Activated CD8-positive, alpha-beta memory T cell treated with anti-CD3 and anti-CD28 coated beads, Interleukin-2, amount 10 ng/mL, durations not matched to agents 7 days and 5 days (primary cell): ENCODE measurements at regions not wholly inside any gene's neighbourhood (a gene's known extent, or its start where the extent isn't known, plus 50 kb on each side); places are given as distances from the start of the nearest gene placed in this dataset.

Experiments
- ATAC-seq: fragments of 150-1000 bp; cut with Tn5 transposase; one replicate; pipeline ENCODE4 v1.10.0; 2021; ENCODE audit warnings: moderate library complexity
- CTCF ChIA-PET: fragments of 350-600 bp; sonication (Branson Sonifier 250); formaldehyde crosslinking; loops from one replicate; lab custom pipeline; 2021; ENCODE audit warnings: antibody characterized with exemption; lab: Charles Lee
- DNase-seq: peaks from one replicate; pipeline ENCODE4 v3.0.0-alpha.2; 2020
- H3K27ac Mint-ChIP-seq: one replicate; pipeline ENCODE4 v1.8.0; 2021; ENCODE audit warnings: mild to moderate bottlenecking, mixed read lengths
- H3K27me3 Mint-ChIP-seq: one replicate; pipeline ENCODE4 v1.8.0; 2021; ENCODE audit warnings: mixed read lengths
- H3K36me3 Mint-ChIP-seq: one replicate; pipeline ENCODE4 v1.8.0; 2021; ENCODE audit warnings: mild to moderate bottlenecking, mixed read lengths
- H3K4me1 Mint-ChIP-seq: one replicate; pipeline ENCODE4 v1.8.0; 2021; ENCODE audit warnings: mixed read lengths
- H3K4me3 Mint-ChIP-seq: one replicate; pipeline ENCODE4 v1.8.0; 2021; ENCODE audit warnings: mild to moderate bottlenecking, moderate library complexity, mixed read lengths
- H3K9me3 Mint-ChIP-seq: one replicate; pipeline ENCODE4 v1.8.0; 2022; ENCODE audit warnings: low read depth, mixed read lengths

DNA sequence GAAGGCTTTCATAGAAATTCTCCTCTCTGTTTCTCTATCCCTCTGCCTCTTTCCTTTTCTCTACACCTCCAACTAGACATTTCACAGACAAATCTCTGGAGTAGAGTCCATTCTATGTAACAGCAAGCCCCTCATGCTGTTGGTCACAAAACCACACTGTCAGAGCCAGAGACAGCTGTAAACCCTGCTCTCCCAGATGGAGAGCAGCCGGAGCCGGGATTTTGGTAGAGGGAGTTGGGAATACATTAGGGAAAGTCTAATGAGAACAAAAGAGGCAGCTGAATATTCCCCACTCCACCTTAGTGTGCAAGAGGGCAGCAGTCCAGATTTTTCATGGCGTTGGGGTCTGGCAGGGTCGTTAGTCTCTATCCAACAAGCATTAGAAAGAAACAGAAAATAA lies 68.3 kb upstream of the EDN1 start:
- no peaks in the 10 kb centered on the region for H3K9me3 Mint-ChIP-seq
- H3K27ac Mint-ChIP-seq: no peak overlapping the region
- CTCF ChIA-PET: no interaction called here
- H3K4me1 Mint-ChIP-seq: no peaks in the 10 kb centered on the region
- no peak overlapping the region for H3K4me3 Mint-ChIP-seq
- peaks cover 7% of the 10 kb centered on the region for H3K27me3 Mint-ChIP-seq
- H3K36me3 Mint-ChIP-seq: no peaks in the 10 kb centered on the region
- DNase-seq (no peak), ATAC-seq (no peak)

DNA sequence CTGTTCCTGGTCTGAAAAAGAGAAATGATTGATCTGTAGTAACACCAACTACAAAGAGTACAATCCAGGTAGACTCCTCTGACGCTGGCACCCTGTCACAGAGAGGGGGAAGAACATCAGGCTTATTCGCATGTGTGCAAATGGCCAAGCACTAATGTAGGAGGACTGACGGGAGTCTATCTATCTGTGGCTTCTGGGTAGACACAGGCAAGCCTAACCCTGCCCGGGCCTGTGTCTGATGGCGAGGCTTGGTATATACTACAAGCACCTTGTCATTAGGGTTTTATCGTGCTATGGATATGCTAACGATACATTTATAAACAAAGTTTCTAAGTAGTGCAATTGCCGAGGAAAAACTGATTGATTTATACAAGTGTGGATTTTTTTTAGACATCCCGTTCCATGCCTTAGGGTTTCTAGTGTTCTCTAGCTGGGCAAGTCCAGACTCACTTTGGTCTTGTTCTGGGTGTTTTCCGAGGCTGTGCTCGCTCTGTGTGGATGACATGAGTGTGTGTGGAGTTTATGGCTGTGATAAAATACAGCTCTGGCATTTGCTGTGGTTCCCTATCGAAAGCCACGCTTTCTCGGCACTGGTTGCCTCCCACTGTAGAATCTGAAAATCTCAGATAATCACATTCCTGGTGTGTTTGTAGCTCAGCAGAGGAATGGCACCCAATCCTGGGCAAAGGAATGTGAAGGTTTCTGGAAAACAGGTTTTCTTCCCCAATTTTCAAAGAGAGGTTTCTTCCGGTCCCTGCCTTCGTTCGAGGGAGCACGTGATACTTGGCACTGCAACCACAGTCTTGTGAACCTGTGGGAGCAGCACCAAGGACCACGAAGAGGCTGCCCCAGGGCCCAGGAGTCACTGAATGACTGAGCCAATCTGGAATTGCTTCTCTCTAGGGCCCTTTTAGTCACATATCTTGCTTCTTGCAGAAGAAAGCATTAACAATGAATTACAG lies 67.5 kb upstream of the EDN1 start:
- Mint-ChIP-seq H3K27me3 (peaks cover 9% of the 10 kb centered on the region), H3K36me3 (no peaks in the 10 kb centered on the region), H3K4me1 (no peaks in the 10 kb centered on the region), H3K27ac (no peak overlapping the region), H3K4me3 (no peak overlapping the region), H3K9me3 (no peaks in the 10 kb centered on the region)
- DNase-seq (no peak), ATAC-seq (no peak)
- CTCF ChIA-PET: no interaction called here

- CTCF ChIA-PET: no interaction called here
- no peak for DNase-seq
- H3K9me3 Mint-ChIP-seq: no peaks in the 10 kb centered on the region
- H3K27me3 Mint-ChIP-seq: peaks cover 9% of the 10 kb centered on the region
- no peak overlapping the region for H3K27ac Mint-ChIP-seq
- no peaks in the 10 kb centered on the region for H3K36me3 Mint-ChIP-seq
- ATAC-seq: no peak
- no peaks in the 10 kb centered on the region for H3K4me1 Mint-ChIP-seq
- H3K4me3 Mint-ChIP-seq: no peak overlapping the region
Measured at GRCh38 chr6:12223383-12223782, 66.8 kb upstream of the EDN1 start.

DNA sequence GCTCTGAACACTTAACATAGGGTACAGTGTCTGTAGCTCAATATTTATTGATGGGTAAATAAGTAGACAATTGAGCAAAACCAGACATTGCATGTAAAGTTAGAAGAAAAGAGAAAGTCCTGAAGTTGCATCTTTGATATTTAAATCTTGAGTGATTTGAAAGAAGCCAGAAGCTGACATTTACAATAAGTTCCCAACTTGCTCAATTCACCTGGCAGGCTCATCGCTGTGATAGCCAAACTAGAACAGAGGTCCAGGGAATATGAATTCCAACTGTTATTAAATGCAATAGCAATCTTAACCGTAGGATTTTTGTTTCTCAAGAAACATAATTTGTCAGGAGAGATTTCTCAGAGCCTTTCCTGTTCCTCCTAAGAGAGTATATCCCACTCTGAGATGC lies 65.9 kb upstream of the EDN1 start:
- Mint-ChIP-seq H3K36me3 (no peaks in the 10 kb centered on the region), H3K27ac (no peak overlapping the region)

GRCh38 chr6:12228447-12229146 lies 61.6 kb upstream of the EDN1 start:
- DNase-seq (no peak), ATAC-seq (no peak)
- H3K4me3 Mint-ChIP-seq: no peak overlapping the region
- CTCF ChIA-PET: no interaction called here
- peaks cover 3% of the 10 kb centered on the region for H3K36me3 Mint-ChIP-seq
- H3K4me1 Mint-ChIP-seq: peaks cover 15% of the 10 kb centered on the region
- peaks cover 4% of the 10 kb centered on the region for H3K9me3 Mint-ChIP-seq
- no peak overlapping the region for H3K27ac Mint-ChIP-seq
- H3K27me3 Mint-ChIP-seq: peaks cover 5% of the 10 kb centered on the region

More for the DNA sequence above, 65.9 kb upstream of the EDN1 start:
- no peak for DNase-seq
- H3K27me3 Mint-ChIP-seq: peaks cover 9% of the 10 kb centered on the region
- no peaks in the 10 kb centered on the region for H3K9me3 Mint-ChIP-seq
- H3K4me3 Mint-ChIP-seq: no peak overlapping the region
- CTCF ChIA-PET: no interaction called here
- H3K4me1 Mint-ChIP-seq: no peaks in the 10 kb centered on the region
- no peak for ATAC-seq

DNA sequence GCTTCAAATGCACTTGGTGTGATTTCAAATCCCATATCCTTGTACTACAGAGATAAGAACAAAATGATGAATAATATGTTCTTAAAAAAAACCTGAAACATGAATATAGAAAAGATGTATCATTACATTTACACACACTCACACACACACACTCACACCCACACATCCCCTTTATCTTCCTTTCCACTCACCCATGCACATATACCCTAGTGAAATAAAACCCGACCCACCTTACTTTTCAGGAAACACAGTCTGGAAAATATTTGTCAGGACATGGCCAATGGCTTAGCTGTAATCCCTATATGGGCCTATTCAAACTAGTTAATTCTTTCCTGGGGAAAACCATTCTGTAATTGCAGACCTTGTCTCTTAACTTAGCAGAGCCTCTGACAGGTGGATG lies 60.8 kb upstream of the EDN1 start:
- CTCF ChIA-PET: no interaction called here
- H3K9me3 Mint-ChIP-seq: peaks cover 4% of the 10 kb centered on the region
- peaks cover 5% of the 10 kb centered on the region for H3K27me3 Mint-ChIP-seq
- ATAC-seq: no peak
- H3K4me3 Mint-ChIP-seq: no peak overlapping the region
- H3K4me1 Mint-ChIP-seq: peaks cover 22% of the 10 kb centered on the region
- no peak overlapping the region for H3K27ac Mint-ChIP-seq
- peaks cover 3% of the 10 kb centered on the region for H3K36me3 Mint-ChIP-seq
- no peak for DNase-seq

DNA sequence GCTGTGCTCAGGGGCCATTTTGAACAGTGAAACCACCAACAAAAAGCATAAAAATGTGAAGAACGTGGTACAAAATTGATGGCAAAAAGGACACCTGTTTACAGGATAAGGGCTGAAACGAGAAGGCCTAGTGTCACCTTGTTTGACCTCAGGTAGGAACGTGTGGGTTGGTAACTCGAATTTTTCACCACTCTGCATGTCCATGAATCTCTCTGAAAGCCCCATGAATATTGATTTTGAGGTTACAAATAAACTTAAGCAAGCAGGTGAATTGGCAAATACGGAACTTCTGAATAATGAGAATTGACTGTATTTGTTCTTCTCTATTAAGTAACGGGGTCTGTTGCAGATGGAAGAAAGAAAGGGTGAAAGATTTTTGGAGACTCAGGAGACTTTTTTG lies 59.6 kb upstream of the EDN1 start:
- Mint-ChIP-seq H3K4me1 (peaks cover 25% of the 10 kb centered on the region), H3K27me3 (peaks cover 5% of the 10 kb centered on the region), H3K4me3 (no peak overlapping the region), H3K36me3 (peaks cover 3% of the 10 kb centered on the region), H3K27ac (no peak overlapping the region), H3K9me3 (peaks cover 4% of the 10 kb centered on the region)
- DNase-seq (no peak), ATAC-seq (no peak)
- CTCF ChIA-PET: no interaction called here

- H3K36me3 Mint-ChIP-seq: peaks cover 3% of the 10 kb centered on the region
- peak; percentile 47 for DNase-seq
- CTCF ChIA-PET: interaction anchor here (1.1 to 2.4 kb wide), 7 partner anchors 13 to 577 kb away, joined by 3 to 17 read pairs (median 8); partner anchors contain the start of gene EDN1
- peak overlapping the region; percentile 76 for H3K27ac Mint-ChIP-seq
- H3K4me1 Mint-ChIP-seq: peaks cover 26% of the 10 kb centered on the region
- H3K9me3 Mint-ChIP-seq: peaks cover 4% of the 10 kb centered on the region
- peak overlapping the region; percentile 22 for H3K4me3 Mint-ChIP-seq
- ATAC-seq: peak; percentile 54
- peaks cover under 1% of the 10 kb centered on the region for H3K27me3 Mint-ChIP-seq
Measured at GRCh38 chr6:12232339-12232738, 57.8 kb upstream of the EDN1 start.

DNA sequence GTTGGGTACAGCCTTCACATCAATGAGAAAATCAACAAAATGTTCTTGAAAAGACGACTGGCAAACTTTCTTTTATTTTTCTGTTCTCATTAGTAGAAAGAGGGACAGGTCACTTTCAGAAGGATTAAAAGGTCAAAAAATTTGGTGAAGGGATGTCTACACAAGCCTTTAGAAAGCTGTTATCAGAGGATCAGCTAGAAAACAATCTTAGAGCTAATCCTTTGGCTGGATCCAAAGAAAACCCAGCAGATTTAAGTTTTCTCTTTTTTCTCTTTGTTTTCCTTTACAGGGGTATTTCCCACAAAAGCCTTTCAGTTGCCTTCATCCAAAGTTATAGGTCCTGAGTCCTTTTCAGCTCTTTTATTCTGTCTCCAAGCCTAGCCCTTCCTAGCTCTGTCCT lies 57.3 kb upstream of the EDN1 start:
- H3K4me1 Mint-ChIP-seq: peaks cover 28% of the 10 kb centered on the region
- CTCF ChIA-PET: interaction anchor here (0.6 to 2.4 kb wide), 14 partner anchors 13 to 577 kb away, joined by 3 to 17 read pairs (median 3); partner anchors contain the start of gene EDN1

GRCh38 chr6:12233693-12234571 lies 56.2 kb upstream of the EDN1 start:
- CTCF ChIA-PET: interaction anchor here (1.0 to 2.4 kb wide), 16 partner anchors 11 to 578 kb away, joined by 3 to 17 read pairs (median 4); partner anchors contain the start of gene EDN1
- ATAC-seq (peak; percentile 94), DNase-seq (peak; percentile 81)
- Mint-ChIP-seq H3K4me1 (peaks cover 37% of the 10 kb centered on the region), H3K36me3 (peaks cover 3% of the 10 kb centered on the region), H3K9me3 (peaks cover 4% of the 10 kb centered on the region), H3K27me3 (no peaks in the 10 kb centered on the region), H3K4me3 (peak overlapping the region; percentile 23), H3K27ac (peak overlapping the region; percentile 76)

More for the DNA sequence above, 57.3 kb upstream of the EDN1 start:
- Mint-ChIP-seq H3K36me3 (peaks cover 3% of the 10 kb centered on the region), H3K27ac (peak overlapping the region; percentile 76), H3K9me3 (peaks cover 4% of the 10 kb centered on the region), H3K4me3 (peak overlapping the region; percentile 21), H3K27me3 (no peaks in the 10 kb centered on the region)
- DNase-seq: no peak
- no peak for ATAC-seq

DNA sequence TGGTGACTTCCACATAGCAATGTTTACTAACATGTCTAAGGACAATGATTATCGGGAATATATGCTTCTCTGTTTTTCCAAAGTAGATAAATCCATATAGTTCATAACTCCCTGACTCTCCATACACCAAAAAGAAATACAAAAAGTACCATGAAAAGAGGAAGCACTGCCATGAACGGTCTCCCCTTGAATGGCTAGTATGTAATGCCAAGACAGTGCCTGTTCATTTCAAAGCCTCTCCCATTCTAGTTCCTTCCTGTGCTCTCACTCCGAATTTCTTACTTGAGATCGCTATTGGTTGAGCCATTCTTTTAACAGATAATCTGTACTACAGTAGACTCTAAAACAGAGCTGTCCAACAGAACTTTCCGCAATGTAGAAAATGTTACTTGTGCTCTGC lies 54.8 kb upstream of the EDN1 start:
- no peak for ATAC-seq
- Mint-ChIP-seq H3K27me3 (no peaks in the 10 kb centered on the region), H3K27ac (no peak overlapping the region), H3K36me3 (peaks cover 3% of the 10 kb centered on the region), H3K4me1 (peaks cover 37% of the 10 kb centered on the region), H3K9me3 (peaks cover 4% of the 10 kb centered on the region), H3K4me3 (no peak overlapping the region)
- DNase-seq: no peak
- CTCF ChIA-PET: no interaction called here

- Mint-ChIP-seq H3K4me1 (peaks cover 29% of the 10 kb centered on the region), H3K9me3 (peaks cover 1% of the 10 kb centered on the region), H3K4me3 (no peak overlapping the region), H3K36me3 (peaks cover under 1% of the 10 kb centered on the region), H3K27ac (no peak overlapping the region), H3K27me3 (peaks cover under 1% of the 10 kb centered on the region)
- ATAC-seq: no peak
- CTCF ChIA-PET: interaction anchor here (2.5 kb wide), 1 partner anchor 582 kb away, joined by 7 read pairs; no protein-coding TSS in a partner anchor
- no peak for DNase-seq
Measured at GRCh38 chr6:12238219-12238618, 51.9 kb upstream of the EDN1 start.
